GM18867 (cell line): ENCODE measurements at regions not wholly inside any gene's neighbourhood (a gene's known extent, or its start where the extent isn't known, plus 50 kb on each side); places are given as distances from the start of the nearest gene placed in this dataset.
"Not testable (repeated sequence)": the region's sequence is repeated elsewhere in the genome, so short reads cannot be mapped to it uniquely, and the experiment has no call there.

Experiments used
- ATAC-seq: cut with Tn5 transposase; IDR thresholded peaks from one replicate; pipeline ENCODE4 v1.9.1; 2021; ENCODE audit warnings: mild to moderate bottlenecking, moderate library complexity; ENCODE audit not compliant: unreplicated experiment

- ATAC-seq, result not testable (repeated sequence)
These were observed 51.5 kb upstream of the CDC42EP3 start for GRCh38 chr2:37722971-37723370.

GRCh38 chr2:37730037-37730818 lies 58.8 kb upstream of the CDC42EP3 start:
- ATAC-seq, result no peak

GRCh38 chr2:37732412-37732811 lies 61.0 kb upstream of the CDC42EP3 start:
- ATAC-seq, result not testable (repeated sequence)

- no peak for ATAC-seq
These were observed 61.8 kb upstream of the CDC42EP3 start for GRCh38 chr2:37733251-37733650.

- not testable (repeated sequence) for ATAC-seq
These were observed 62.5 kb upstream of the CDC42EP3 start for GRCh38 chr2:37733955-37734354.

- ATAC-seq, result not testable (repeated sequence)
These were observed 63.6 kb upstream of the CDC42EP3 start for GRCh38 chr2:37734891-37735523.

GRCh38 chr2:37735524-37735910 lies 64.1 kb upstream of the CDC42EP3 start:
- ATAC-seq, result not testable (repeated sequence)

GRCh38 chr2:37737507-37737906 lies 66.1 kb upstream of the CDC42EP3 start:
- no peak for ATAC-seq

- no peak for ATAC-seq
These were observed 66.9 kb upstream of the CDC42EP3 start for GRCh38 chr2:37738266-37738885.

- no peak for ATAC-seq
These were observed 67.7 kb upstream of the CDC42EP3 start for GRCh38 chr2:37739153-37739552.

- no peak for ATAC-seq
These were observed 68.8 kb upstream of the CDC42EP3 start for GRCh38 chr2:37740164-37740739.

GRCh38 chr2:37742286-37742685 lies 70.8 kb upstream of the CDC42EP3 start:
- ATAC-seq, result no peak

GRCh38 chr2:37744010-37744409 lies 72.6 kb upstream of the CDC42EP3 start:
- ATAC-seq, result no peak

GRCh38 chr2:37744961-37745360 lies 73.5 kb upstream of the CDC42EP3 start:
- ATAC-seq, result not testable (repeated sequence)

- ATAC-seq, result not testable (repeated sequence)
These were observed 74.6 kb upstream of the CDC42EP3 start for GRCh38 chr2:37746011-37746410.

GRCh38 chr2:37746883-37747282 lies 75.4 kb upstream of the CDC42EP3 start:
- no peak for ATAC-seq

- ATAC-seq, result no peak
These were observed 77.1 kb upstream of the CDC42EP3 start for GRCh38 chr2:37748541-37748940.

GRCh38 chr2:37750286-37750685 lies 78.8 kb upstream of the CDC42EP3 start:
- ATAC-seq, result not testable (repeated sequence)

GRCh38 chr2:37752766-37753165 lies 81.3 kb upstream of the CDC42EP3 start:
- no peak for ATAC-seq

- ATAC-seq, result no peak
These were observed 82.3 kb upstream of the CDC42EP3 start for GRCh38 chr2:37753758-37754157.

- not testable (repeated sequence) for ATAC-seq
These were observed 84.6 kb upstream of the CDC42EP3 start for GRCh38 chr2:37755961-37756559.
